ENCODE measurements at regions not wholly inside any gene's neighbourhood (a gene's known extent, or its start where the extent isn't known, plus 50 kb on each side); places are given as distances from the start of the nearest gene placed in this dataset.

- Histone ChIP-seq H3K27ac (no peak overlapping the region), H3K9me3 (no peaks in the 10 kb centered on the region), H3K36me3 (replicated peaks in 1 of 2; ENCODE audit: insufficient read depth in 1 of 2, low read depth in 2 of 2) (no peaks in the 10 kb centered on the region), H3K27me3 (no peaks in the 10 kb centered on the region), H3K4me1 (no peaks in the 10 kb centered on the region), H3K4me3 (no peak overlapping the region)
- WGBS, 2 donors = 80 to 88% methylated on average over 4 of the region's 4 CpGs
- TF ChIP-seq POLR2A (IDR thresholded peaks at IDR 0.05) = no peak
- TF ChIP-seq, protein P1, sequence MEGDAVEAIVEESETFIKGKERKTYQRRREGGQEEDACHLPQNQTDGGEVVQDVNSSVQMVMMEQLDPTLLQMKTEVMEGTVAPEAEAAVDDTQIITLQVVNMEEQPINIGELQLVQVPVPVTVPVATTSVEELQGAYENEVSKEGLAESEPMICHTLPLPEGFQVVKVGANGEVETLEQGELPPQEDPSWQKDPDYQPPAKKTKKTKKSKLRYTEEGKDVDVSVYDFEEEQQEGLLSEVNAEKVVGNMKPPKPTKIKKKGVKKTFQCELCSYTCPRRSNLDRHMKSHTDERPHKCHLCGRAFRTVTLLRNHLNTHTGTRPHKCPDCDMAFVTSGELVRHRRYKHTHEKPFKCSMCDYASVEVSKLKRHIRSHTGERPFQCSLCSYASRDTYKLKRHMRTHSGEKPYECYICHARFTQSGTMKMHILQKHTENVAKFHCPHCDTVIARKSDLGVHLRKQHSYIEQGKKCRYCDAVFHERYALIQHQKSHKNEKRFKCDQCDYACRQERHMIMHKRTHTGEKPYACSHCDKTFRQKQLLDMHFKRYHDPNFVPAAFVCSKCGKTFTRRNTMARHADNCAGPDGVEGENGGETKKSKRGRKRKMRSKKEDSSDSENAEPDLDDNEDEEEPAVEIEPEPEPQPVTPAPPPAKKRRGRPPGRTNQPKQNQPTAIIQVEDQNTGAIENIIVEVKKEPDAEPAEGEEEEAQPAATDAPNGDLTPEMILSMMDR (IDR thresholded peaks at IDR 0.05) = no peak
- intact Hi-C loops (cut with DNase I) = no loop called here
- ATAC-seq (no peak), DNase-seq (no peak)
Measured at GRCh38 chr12:77299910-77300669, 234.7 kb upstream of the E2F7 start.

- no peaks in the 10 kb centered on the region for H3K27me3 ChIP-seq
- H3K27ac ChIP-seq = no peak overlapping the region
- WGBS, 2 donors = 62 to 67% methylated on average over 3 of the region's 3 CpGs
- H3K9me3 ChIP-seq = no peaks in the 10 kb centered on the region
- no peak for TF ChIP-seq POLR2A (IDR thresholded peaks at IDR 0.05)
- TF ChIP-seq, protein P1 (IDR thresholded peaks at IDR 0.05) = no peak
- H3K36me3 ChIP-seq (replicated peaks in 1 of 2; ENCODE audit: insufficient read depth in 1 of 2, low read depth in 2 of 2) = no peaks in the 10 kb centered on the region
- DNase-seq (no peak), ATAC-seq (no peak)
- intact Hi-C loops (cut with DNase I) = no loop called here
- H3K4me3 ChIP-seq = no peak overlapping the region
- H3K4me1 ChIP-seq = no peaks in the 10 kb centered on the region
Measured at GRCh38 chr12:77299001-77299400, 233.6 kb upstream of the E2F7 start.

DNA sequence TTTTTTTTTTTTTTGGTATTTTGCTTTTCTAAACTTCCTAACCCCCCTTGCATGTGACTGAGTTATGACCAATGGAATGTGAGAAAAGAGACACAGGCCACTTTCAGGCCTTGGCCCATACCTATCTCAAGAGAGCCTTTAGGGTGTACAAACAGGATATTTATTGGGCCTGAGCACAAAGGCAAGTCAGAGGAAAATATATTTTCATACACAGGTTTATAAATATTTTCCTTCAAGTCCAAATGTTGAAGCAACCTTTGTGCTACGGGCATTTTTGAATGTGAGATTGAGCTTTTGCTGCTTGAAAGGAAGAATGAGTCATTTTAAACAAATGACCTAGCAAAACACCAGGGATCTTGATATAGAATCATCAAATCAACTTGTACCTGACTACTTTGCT is 228.6 kb upstream of the E2F7 start:
- WGBS, 2 donors = 65 to 76% methylated on average over 1 of the region's 1 CpG
- no peak overlapping the region for H3K27ac ChIP-seq
- DNase-seq = no peak
- no peak overlapping the region for H3K4me3 ChIP-seq
- no peaks in the 10 kb centered on the region for H3K9me3 ChIP-seq
- no peaks in the 10 kb centered on the region for H3K27me3 ChIP-seq
- intact Hi-C loops (cut with DNase I) = no loop called here
- ATAC-seq = no peak
- H3K4me1 ChIP-seq = no peaks in the 10 kb centered on the region
- TF ChIP-seq, protein P1 (IDR thresholded peaks at IDR 0.05) = no peak
- no peak for TF ChIP-seq POLR2A (IDR thresholded peaks at IDR 0.05)
- H3K36me3 ChIP-seq (replicated peaks in 1 of 2; ENCODE audit: insufficient read depth in 1 of 2, low read depth in 2 of 2) = no peaks in the 10 kb centered on the region

GRCh38 chr12:77274926-77275325 is 209.6 kb upstream of the E2F7 start:
- Histone ChIP-seq H3K36me3 (replicated peaks in 1 of 2; ENCODE audit: insufficient read depth in 1 of 2, low read depth in 2 of 2) (no peaks in the 10 kb centered on the region), H3K4me3 (no peak overlapping the region), H3K27ac (no peak overlapping the region), H3K27me3 (no peaks in the 10 kb centered on the region), H3K9me3 (no peaks in the 10 kb centered on the region), H3K4me1 (no peaks in the 10 kb centered on the region)
- intact Hi-C loops (cut with DNase I) = no loop called here
- 64 to 68% methylated on average over 1 of the region's 1 CpG for WGBS, 2 donors
- DNase-seq = no peak
- ATAC-seq = no peak
- TF ChIP-seq, protein P1 (IDR thresholded peaks at IDR 0.05) = no peak
- TF ChIP-seq POLR2A (IDR thresholded peaks at IDR 0.05) = no peak

- Histone ChIP-seq H3K27me3 (no peaks in the 10 kb centered on the region), H3K36me3 (replicated peaks in 1 of 2; ENCODE audit: insufficient read depth in 1 of 2, low read depth in 2 of 2) (no peaks in the 10 kb centered on the region), H3K4me1 (no peaks in the 10 kb centered on the region), H3K27ac (no peak overlapping the region), H3K4me3 (no peak overlapping the region), H3K9me3 (no peaks in the 10 kb centered on the region)
- WGBS, 2 donors = 7 to 57% methylated on average over 1 of the region's 1 CpG
- TF ChIP-seq, protein P1 (IDR thresholded peaks at IDR 0.05) = no peak
- TF ChIP-seq POLR2A (IDR thresholded peaks at IDR 0.05) = no peak
- DNase-seq (no peak), ATAC-seq (no peak)
- intact Hi-C loops (cut with DNase I) = no loop called here
Measured at GRCh38 chr12:77273898-77274297, 208.5 kb upstream of the E2F7 start.
